Kidney (tissue), 13 donors: ENCODE measurements at regions not wholly inside any gene's neighbourhood (a gene's known extent, or its start where the extent isn't known, plus 50 kb on each side); places are given as distances from the start of the nearest gene placed in this dataset.

ENCODE experiments used
- DNase-seq, 5 donors: peaks; one replicate each; pipeline ENCODE4 v3.0.0-alpha.2; 2013 to 2020
- FAIRE-seq: peaks from 2 replicates; lab custom pipeline; 2012; peaks lifted over from hg19 to GRCh38; lab: Jason Lieb, UNC
- H3K27ac ChIP-seq, 2 donors: one replicate each; pipeline ENCODE4 v1.7.0; 2013; ENCODE audit warnings: low read depth in 2 of 2, low read length in 2 of 2, inconsistent platforms in 1 of 2
- H3K27me3 ChIP-seq: one replicate; pipeline ENCODE4 v1.7.1; 2013; ENCODE audit warnings: low read length, inconsistent platforms; ENCODE audit not compliant: control insufficient read depth, insufficient read depth
- H3K36me3 ChIP-seq, 3 donors: one replicate each; pipeline versions ENCODE4 v1.7.0 to v1.7.1; 2013; ENCODE audit warnings: low read length in 3 of 3, control low read depth in 1 of 3, inconsistent platforms in 1 of 3; ENCODE audit not compliant: insufficient read depth in 3 of 3, control insufficient read depth in 2 of 3
- H3K4me1 ChIP-seq, 3 donors: one replicate each; pipeline versions ENCODE4 v1.7.0 to v1.7.1; 2013; ENCODE audit warnings: low read length in 3 of 3, inconsistent platforms in 1 of 3, low read depth in 1 of 3; ENCODE audit not compliant: control insufficient read depth in 2 of 3, insufficient read depth in 2 of 3
- H3K4me3 ChIP-seq, 3 donors: one replicate each; pipeline versions ENCODE4 v1.7.0 to v1.8.1; 2013; ENCODE audit warnings: low read length in 3 of 3, control low read depth in 1 of 3, inconsistent platforms in 1 of 3
- H3K9ac ChIP-seq, 3 donors: one replicate each; pipeline versions ENCODE4 v1.7.0 to v1.7.1; 2013; ENCODE audit warnings: low read length in 3 of 3, control low read depth in 1 of 3, inconsistent platforms in 1 of 3
- H3K9me3 ChIP-seq, 3 donors: one replicate each; pipeline versions ENCODE4 v1.7.0 to v1.7.1; 2013; ENCODE audit warnings: low read length in 3 of 3, control low read depth in 1 of 3, inconsistent platforms in 1 of 3; ENCODE audit not compliant: control insufficient read depth in 2 of 3, insufficient read depth in 1 of 3
- intact Hi-C: fragments of 100-400 bp; cut with DNase I; formaldehyde crosslinking; loops from one replicate; pipeline ENCODE4 v1.11.1; 2022
- TF ChIP-seq, protein P1 (sequence below): IDR thresholded peaks from 3 replicates; pipeline ENCODE4 v1.5.1; 2012; ENCODE audit warnings: mild to moderate bottlenecking, moderate library complexity, borderline replicate concordance; ENCODE audit not compliant: insufficient read depth; ENCODE audit errors: extremely low read depth
- donor health status: control.
- donor health status: control.
- donor health status: control.
- donor health status: control.
- donor health status: control.
- donor health status: DM: yes; HTN: yes; CAD: no.
- donor health status: Normal renal cell carcinoma (clear cell type).

DNA sequence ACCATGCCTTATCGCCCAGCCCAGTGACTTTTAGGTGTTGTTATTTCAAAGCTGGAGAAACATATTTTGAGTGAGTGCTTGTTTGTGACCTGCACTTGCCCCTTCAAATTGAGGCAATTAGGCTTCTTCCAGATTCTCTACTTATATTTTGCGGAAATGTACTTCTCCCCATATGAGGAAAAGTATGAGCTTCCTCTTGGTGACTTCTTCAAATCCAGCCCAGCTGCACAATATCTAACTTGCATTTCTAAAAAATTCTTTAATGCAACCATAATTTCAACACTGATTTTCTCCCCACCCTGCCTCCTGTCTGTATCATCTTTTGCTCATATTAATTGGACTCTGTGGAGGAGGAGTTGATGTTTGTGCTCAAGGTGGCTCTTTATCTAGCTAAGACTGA lies 391.2 kb upstream of the POU3F3 start:
- Histone ChIP-seq H3K27ac (no peak overlapping the region), H3K9me3 (no peaks in the 10 kb centered on the region), H3K4me1 (no peaks in the 10 kb centered on the region), H3K27me3 (no peaks in the 10 kb centered on the region), H3K36me3 (no peaks in the 10 kb centered on the region), H3K4me3 (no peak overlapping the region), H3K9ac (no peak overlapping the region)
- TF ChIP-seq, protein P1, sequence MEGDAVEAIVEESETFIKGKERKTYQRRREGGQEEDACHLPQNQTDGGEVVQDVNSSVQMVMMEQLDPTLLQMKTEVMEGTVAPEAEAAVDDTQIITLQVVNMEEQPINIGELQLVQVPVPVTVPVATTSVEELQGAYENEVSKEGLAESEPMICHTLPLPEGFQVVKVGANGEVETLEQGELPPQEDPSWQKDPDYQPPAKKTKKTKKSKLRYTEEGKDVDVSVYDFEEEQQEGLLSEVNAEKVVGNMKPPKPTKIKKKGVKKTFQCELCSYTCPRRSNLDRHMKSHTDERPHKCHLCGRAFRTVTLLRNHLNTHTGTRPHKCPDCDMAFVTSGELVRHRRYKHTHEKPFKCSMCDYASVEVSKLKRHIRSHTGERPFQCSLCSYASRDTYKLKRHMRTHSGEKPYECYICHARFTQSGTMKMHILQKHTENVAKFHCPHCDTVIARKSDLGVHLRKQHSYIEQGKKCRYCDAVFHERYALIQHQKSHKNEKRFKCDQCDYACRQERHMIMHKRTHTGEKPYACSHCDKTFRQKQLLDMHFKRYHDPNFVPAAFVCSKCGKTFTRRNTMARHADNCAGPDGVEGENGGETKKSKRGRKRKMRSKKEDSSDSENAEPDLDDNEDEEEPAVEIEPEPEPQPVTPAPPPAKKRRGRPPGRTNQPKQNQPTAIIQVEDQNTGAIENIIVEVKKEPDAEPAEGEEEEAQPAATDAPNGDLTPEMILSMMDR, result no peak
- intact Hi-C loops, result no loop called here
- DNase-seq, result no peak
- FAIRE-seq, result no peak

DNA sequence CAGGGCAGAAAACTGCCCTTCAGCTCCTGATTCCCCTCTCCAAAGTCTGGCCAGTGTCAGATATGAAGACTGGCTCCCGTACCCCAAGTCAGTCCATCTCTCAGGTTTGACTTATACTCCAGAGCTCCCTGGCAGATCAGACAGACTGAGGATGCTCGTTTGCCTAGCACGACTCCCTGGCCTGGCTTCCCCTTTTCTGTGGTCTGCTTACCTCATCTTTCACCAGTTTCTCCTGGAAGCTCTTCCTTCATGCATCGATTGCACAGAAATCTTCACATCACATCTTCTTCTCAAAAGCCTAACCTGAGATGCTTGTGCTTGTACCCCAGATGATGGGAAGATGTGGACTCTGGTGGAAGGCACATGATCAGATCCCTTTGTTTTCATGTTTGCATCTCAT lies 387.9 kb upstream of the POU3F3 start:
- H3K9me3 ChIP-seq, result no peaks in the 10 kb centered on the region
- FAIRE-seq (no peak), DNase-seq (no peak)
- no peak overlapping the region for H3K9ac ChIP-seq
- intact Hi-C loops, result no loop called here
- H3K4me1 ChIP-seq, result no peaks in the 10 kb centered on the region
- no peak overlapping the region for H3K4me3 ChIP-seq
- no peak overlapping the region for H3K27ac ChIP-seq
- TF ChIP-seq, protein P1, result no peak
- H3K27me3 ChIP-seq, result no peaks in the 10 kb centered on the region
- H3K36me3 ChIP-seq, result no peaks in the 10 kb centered on the region

DNA sequence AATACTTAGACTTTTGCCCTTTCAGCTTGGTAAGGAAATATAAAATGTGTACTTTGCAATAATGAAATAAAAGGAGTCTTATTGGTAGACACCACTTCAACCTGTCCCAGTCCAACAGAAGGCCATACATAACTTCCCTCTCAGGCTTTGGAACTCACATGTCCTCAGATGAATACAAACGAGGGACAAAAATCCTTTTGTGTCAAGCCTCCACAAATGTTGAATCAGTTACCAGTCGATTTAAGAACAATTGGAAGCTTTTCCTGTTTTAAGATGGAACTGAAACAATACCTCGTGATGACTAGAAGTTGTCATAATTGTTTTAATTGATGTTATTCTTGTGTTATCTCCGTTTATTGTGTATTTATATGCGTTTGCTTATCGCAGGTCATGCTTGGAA lies 385.1 kb upstream of the POU3F3 start:
- FAIRE-seq (no peak), DNase-seq (no peak)
- Histone ChIP-seq H3K36me3 (no peaks in the 10 kb centered on the region), H3K27me3 (no peaks in the 10 kb centered on the region), H3K27ac (no peak overlapping the region), H3K9me3 (no peaks in the 10 kb centered on the region), H3K4me3 (no peak overlapping the region), H3K4me1 (no peaks in the 10 kb centered on the region), H3K9ac (no peak overlapping the region)
- intact Hi-C loops, result no loop called here
- TF ChIP-seq, protein P1, result no peak

DNA sequence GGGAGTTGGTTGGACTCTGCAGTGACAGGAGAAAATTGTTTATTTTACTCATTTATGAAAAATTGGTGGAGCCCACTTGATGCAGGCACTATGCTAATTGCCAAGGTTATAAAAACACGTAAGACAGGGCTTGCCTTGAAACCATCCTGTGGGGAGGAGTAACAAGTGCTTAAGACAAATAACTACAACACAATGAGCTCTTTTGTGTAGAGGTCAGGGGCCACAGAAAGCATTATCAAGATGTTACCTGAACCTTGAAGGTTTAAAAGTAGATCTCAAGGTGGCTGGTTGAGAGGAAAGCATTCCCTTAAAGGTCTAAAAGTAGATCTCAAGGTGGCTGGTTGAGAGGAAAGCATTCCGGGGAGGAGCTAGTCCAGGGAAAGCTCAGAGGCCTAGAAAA lies 381.8 kb upstream of the POU3F3 start:
- Histone ChIP-seq H3K4me3 (no peak overlapping the region), H3K36me3 (no peaks in the 10 kb centered on the region), H3K9ac (no peak overlapping the region), H3K27ac (no peak overlapping the region), H3K4me1 (no peaks in the 10 kb centered on the region), H3K27me3 (no peaks in the 10 kb centered on the region), H3K9me3 (no peaks in the 10 kb centered on the region)
- TF ChIP-seq, protein P1, result no peak
- FAIRE-seq (no peak), DNase-seq (no peak)
- intact Hi-C loops, result no loop called here
